ENCODE measurements at regions not wholly inside any gene's neighbourhood (a gene's known extent, or its start where the extent isn't known, plus 50 kb on each side); places are given as distances from the start of the nearest gene placed in this dataset.

DNA sequence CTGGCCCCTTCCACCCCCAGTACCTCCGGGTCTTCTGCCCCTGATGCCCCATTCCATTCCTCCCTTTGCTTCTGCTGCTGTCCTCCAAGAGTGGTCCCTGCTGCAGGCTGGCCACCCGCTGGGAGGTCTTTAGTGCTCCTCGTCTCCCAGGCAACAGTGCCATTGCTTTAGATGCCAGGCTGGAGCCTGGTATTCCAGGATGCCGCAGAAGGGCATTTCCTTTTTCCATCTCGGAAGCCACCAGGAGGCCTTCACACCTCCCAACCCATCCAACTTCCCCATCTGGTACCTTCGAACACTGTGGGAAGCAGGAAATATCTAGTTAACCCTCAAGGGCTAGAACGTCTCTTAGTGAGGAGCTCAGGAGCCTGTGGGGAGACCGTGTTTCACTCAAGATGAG lies 92.9 kb upstream of the DUSP5 start:
- H3K4me3 ChIP-seq: no peak overlapping the region
- H3K36me3 ChIP-seq: no peaks in the 10 kb centered on the region
- no peak for DNase-seq
- H3K9me3 ChIP-seq: no peaks in the 10 kb centered on the region
- H3K27me3 ChIP-seq: no peaks in the 10 kb centered on the region

DNA sequence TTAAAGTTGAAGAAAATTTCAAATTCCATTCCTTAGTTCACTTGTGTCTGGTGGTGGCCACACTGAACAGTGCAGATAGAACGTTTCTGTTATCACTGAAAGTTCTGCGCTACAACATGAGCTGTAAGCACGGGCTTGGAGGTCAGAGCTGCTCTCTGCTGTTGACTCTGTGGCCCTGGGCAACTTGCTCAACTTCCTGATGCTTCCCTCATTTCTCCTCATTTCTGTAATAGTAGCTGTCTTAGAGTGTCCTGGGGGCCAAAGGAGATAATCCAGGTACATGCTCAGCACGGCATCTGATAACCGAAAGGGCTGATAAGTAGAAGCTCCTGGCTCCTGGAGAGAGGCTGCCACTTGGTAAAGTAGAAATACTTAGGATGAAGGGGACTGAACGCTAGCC lies 92.3 kb upstream of the DUSP5 start:
- Histone ChIP-seq H3K27me3 (no peaks in the 10 kb centered on the region), H3K4me3 (no peak overlapping the region), H3K9me3 (no peaks in the 10 kb centered on the region), H3K36me3 (no peaks in the 10 kb centered on the region)
- DNase-seq: no peak

DNA sequence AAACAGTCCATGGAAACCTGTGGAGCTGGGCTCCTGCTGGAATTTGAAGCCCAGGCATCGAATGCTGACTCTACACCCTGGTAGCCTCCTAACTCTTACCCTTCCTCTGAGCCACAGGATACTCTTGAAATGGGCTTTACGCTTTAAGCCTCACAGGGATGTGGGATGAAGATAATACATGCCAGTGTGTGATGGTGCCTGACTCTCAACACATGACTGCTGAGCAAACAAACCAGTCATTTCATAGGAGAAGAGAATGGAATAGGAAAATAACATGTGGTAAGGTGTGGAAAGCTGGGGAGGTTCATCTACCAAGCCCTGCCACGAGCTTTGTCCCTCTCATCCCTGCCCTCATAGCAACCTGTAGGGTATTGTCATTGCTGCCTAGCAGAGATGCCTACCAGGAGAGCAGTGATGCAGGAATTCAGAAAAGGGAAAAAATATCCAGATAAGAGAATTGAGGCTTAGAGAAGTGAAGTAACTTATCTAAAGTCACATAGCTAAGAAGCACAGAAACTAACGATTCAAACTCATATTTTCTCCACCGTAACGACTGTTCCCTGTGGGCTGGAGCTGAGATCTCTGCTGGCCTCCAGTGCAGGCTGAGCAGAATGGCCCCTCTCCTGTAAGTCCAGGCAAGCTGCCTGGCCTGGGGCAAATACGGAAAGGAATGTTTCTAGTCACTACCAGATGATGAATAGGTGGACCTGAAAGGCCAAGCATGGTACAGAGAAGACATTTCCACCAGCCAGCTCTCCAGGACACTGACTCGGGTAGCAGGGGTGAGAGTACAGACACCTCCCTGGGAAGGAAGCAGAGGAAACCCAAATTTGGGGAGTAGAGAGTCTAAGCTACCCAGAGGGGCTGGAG lies 90.2 kb upstream of the DUSP5 start:
- H3K4me3 ChIP-seq: no peak overlapping the region
- DNase-seq: no peak
- no peaks in the 10 kb centered on the region for H3K27me3 ChIP-seq
- no peaks in the 10 kb centered on the region for H3K36me3 ChIP-seq
- no peaks in the 10 kb centered on the region for H3K9me3 ChIP-seq

DNA sequence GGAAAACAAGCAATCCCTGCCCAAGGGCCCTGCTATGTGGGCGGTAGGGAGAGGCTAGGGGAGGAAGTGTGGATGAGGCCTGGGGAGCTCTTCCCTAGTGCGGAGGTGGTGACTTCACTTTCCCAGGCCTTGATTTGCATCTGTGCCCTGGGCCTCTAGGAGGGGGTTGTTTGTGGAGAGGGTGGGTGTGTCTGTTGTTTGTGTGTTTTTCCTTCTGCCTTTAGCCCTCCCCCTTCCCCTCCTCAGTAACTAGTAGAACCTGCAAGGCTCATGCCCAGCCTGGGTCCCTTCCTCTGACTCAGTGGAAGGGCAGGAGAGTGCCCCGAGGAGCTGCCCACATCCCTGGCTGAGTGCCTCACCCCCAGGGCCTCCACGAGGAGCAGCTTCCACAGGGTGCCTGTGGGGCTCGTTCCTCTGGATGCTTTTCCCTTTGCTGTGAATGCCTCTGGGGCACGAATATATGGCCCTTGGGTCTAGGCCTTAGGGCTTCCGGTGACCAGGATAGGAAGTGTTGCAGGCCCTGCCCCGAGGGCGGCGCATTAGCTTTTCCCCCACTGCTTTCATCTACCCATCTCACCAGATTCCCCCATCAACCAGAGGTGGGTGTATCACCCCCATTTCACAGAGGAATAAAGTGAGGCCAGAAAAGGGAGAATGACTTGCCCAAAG lies 89.4 kb upstream of the DUSP5 start:
- no peaks in the 10 kb centered on the region for H3K9me3 ChIP-seq
- H3K36me3 ChIP-seq: no peaks in the 10 kb centered on the region
- no peaks in the 10 kb centered on the region for H3K27me3 ChIP-seq
- no peak overlapping the region for H3K4me3 ChIP-seq
- DNase-seq: peak; percentile 59

DNA sequence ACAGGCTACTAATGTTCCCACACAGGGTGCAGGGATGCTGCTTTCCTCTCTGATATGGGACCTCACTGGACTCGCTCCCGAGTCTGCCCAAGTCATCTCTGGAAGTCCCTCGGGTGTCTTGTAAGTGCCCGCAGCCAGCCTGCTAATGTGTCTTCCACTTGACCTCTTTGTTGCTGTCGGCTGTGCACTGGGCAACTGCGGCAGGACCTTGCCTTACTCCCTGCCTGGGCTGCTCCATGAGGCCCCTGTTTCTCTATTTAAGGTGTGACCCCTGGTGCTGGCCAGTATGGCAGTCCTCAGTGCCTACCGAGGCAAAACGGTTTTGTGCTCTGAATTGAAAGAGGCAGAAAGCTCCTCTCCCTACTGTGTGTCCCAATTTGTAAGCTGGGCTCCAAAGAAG lies 88.8 kb upstream of the DUSP5 start:
- no peaks in the 10 kb centered on the region for H3K9me3 ChIP-seq
- no peaks in the 10 kb centered on the region for H3K27me3 ChIP-seq
- no peak for DNase-seq
- H3K36me3 ChIP-seq: no peaks in the 10 kb centered on the region
- H3K4me3 ChIP-seq: no peak overlapping the region

DNA sequence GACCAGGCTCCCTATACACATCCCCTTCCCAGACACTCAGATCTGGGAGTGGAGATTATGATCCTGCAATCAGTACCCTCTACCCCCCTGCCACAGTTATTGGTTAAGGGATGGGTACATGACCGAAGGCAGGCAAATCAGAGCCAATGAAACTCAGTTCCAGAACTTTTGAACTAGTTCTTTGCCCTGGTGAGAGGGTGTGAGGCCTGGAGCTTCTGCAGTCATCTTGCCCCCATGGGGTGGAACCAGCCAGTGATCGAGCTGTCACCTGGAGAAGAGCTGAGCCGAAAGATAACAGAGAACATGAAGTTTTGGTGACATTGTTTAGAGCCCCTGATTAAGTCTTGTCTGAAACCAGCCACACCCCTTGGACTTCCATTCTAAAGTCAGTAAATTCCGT lies 88.2 kb upstream of the DUSP5 start:
- no peaks in the 10 kb centered on the region for H3K36me3 ChIP-seq
- no peak overlapping the region for H3K4me3 ChIP-seq
- no peaks in the 10 kb centered on the region for H3K9me3 ChIP-seq
- DNase-seq: no peak
- no peaks in the 10 kb centered on the region for H3K27me3 ChIP-seq

DNA sequence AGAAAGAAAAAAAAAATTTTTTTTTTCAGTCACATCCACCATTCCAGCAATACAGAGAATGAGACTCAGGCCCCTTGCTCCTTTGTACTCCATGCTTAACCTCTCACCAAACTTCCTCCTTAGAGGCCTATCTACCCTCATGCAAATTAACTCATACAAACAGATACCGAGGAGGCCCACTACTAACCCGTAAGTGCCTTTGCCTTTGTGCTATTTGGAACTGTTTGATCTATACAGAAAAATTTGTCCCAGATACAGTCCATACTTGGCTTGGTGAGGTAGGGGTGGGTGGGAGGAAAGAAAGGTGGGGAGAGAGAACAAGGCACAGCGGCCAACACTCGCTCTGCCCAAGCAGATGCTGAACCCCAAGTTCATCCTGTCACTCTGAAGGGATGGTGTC lies 87.8 kb upstream of the DUSP5 start:
- Histone ChIP-seq H3K9me3 (no peaks in the 10 kb centered on the region), H3K36me3 (no peaks in the 10 kb centered on the region), H3K27me3 (no peaks in the 10 kb centered on the region), H3K4me3 (no peak overlapping the region)
- no peak for DNase-seq

DNA sequence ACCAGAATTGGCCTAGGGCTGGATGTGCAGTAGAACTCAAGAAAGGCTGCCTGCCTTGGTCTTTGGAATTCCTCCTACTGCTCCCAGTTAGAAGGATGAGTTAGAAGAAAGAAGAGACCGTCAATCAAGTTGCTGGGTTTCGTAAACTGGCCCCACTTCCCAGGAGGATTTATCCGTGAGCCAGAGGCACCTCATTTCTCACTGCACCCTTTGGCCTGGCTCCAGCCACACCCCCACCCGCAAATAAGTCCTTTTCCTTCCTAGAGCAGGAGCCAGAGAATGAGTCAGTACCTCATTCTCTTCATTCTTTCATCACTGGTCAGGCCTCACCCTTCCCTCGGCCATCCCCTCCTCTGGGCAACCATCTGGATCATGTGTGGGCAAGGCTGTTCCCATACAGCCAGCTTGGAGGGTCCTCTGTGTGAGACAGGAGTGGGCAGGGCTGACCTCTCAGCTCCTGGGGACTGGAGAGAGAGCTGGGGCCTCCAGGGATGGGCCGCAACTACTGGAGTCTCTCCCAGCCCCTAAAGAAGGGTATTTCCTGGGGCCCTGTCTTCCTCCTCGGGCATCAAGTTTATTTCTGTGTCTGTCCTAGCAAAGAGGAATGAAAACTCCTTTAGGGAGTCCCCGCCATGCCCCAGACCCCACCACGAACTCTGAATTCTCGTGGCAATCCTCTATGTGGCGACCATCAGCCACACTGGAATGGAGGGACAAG lies 87.2 kb upstream of the DUSP5 start:
- peak; percentile 95 for DNase-seq
- Histone ChIP-seq H3K36me3 (no peaks in the 10 kb centered on the region), H3K9me3 (no peaks in the 10 kb centered on the region), H3K27me3 (no peaks in the 10 kb centered on the region), H3K4me3 (no peak overlapping the region)

DNA sequence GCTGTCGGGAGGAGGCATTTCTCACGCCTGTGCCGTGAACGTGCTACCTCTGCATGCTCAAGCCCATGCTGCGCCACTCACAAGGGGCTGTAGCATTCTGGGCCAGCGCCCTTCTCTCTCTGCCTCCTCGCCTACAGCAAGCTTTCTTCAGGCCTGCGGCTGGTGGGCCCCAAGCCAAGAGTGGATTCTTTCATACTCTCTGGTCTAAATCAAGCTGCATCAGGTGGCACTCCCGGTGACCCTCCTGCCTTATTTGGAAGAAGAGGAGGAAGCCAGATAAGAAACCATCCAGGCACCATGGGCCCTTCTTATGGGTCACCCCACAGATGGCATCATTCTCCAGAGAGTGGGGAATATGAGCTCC lies 86.7 kb upstream of the DUSP5 start:
- DNase-seq: peak; percentile 62
- Histone ChIP-seq H3K36me3 (no peaks in the 10 kb centered on the region), H3K4me3 (no peak overlapping the region), H3K27me3 (no peaks in the 10 kb centered on the region), H3K9me3 (no peaks in the 10 kb centered on the region)

DNA sequence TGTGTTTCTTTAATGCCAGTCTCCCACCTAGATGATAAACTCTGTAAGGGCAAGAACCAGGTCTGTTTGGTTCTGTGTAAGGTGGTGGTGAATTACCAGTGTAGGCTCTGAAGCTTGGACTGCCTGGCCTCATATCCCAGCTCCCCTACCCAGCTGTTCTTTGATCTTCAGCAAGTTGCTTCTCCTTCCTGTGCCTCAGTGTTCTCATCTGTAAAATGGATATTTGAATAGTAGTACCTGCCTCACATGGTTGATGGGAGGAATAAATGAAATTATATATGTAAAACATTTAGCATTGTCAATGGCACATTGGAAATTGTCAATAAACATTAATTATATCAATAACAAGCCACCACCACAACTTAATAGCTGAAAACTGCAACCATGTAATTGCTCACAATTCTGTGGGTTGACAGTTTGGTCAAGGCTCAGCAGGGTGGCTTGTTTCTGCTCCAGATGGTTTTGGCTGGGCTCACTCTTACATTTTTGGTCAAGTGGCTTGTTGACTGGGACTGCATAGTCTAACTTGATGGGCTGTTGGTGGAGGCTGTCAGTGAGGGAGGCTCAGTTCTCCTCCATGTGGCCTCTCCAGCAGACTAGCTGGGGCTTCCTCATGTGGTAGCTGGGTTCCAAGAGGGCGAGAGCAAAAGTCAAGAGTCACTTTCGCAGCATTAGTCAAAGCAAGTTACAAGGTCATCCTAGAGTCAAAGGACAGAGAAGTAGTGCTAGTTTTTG lies 84.5 kb upstream of the DUSP5 start:
- H3K36me3 ChIP-seq: no peaks in the 10 kb centered on the region
- no peak overlapping the region for H3K4me3 ChIP-seq
- H3K27me3 ChIP-seq: no peaks in the 10 kb centered on the region
- peak; percentile 54 for DNase-seq
- H3K9me3 ChIP-seq: no peaks in the 10 kb centered on the region

DNA sequence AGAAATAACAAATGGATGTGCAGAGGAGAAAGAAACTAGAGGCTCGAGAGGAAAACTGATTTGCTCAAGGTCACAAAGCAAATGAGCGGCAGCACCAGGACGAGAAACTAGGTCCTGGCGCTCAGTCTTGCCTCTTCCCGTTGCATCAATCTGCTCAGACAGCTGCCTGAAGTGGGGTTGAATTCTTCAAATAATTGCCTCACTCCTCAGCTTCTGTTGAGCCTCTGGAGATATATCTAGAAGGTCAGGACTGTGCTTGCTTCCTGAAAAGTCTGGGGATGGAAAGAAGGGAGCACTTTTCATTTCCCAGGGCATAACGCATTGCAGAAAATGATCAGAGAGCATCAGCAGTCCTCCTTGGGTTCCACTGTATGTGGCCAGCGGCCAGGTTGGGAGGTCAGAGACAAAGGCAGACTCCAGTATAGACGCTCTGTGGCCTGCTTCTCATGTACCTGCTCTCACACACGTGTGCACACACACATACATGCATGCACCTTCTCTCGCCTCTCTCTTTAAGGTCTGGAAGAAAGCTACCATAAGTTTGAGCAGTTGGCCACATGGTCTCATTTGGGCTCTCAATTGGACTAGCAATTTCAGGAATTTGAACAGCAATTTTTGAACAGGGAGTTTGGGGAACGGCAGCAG lies 83.7 kb upstream of the DUSP5 start:
- no peak overlapping the region for H3K4me3 ChIP-seq
- DNase-seq: no peak
- H3K36me3 ChIP-seq: no peaks in the 10 kb centered on the region
- no peaks in the 10 kb centered on the region for H3K9me3 ChIP-seq
- H3K27me3 ChIP-seq: no peaks in the 10 kb centered on the region

DNA sequence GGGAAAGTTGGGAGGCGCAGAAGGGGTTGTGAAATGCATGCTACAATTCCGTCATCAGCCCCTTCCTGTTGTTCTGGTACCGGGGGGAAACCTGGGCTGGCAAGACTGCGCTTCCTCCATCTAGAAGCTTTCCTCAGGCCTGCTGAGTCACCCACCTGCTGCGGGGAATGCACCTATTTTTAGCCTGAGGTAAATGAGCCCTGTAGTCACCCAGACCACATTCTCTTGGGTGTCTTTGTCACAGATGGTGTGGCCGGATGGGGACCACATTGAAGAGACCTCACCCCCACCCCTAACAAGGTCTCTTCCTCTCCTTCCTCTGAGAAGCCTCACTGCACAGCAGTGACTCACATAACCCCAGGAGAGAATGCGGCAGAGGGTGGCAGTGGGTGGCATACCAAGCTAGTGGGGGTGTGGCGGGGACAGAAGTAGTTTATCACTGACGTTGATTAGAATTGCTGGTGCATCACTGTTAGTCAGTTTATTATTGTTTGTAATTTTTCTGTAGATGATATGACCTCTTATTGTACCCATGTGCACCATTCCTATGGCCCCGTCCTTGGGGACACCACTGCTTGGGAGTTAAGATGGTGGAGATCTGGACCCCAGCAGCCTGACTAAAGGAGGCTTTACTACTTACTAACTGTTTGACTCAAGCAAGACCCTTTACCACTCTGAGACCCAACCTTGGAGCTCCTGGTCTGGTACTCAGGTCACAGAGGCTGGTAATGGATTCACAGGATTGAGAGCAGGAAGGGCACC lies 83.0 kb upstream of the DUSP5 start:
- Histone ChIP-seq H3K9me3 (no peaks in the 10 kb centered on the region), H3K4me3 (no peak overlapping the region), H3K27me3 (no peaks in the 10 kb centered on the region), H3K36me3 (no peaks in the 10 kb centered on the region)
- no peak for DNase-seq

DNA sequence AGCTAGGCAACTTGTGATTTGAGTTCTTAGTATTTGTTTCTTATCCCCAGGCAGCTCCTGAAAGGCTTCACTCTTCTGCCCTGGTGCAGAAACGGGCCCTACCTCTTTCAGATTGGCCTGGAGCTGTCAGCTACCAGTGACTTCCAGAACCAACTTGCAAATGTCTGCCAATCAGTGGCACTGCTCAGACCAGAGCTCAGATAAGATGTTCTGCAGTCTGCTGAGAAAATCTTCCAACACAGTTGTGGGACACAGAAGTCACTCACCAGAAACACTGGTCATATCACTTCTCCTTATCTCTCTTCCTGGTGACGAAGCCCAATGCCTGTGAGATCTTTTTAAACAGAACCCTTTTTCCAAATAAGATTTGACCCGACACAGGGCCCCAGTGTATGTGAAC lies 81.9 kb upstream of the DUSP5 start:
- Histone ChIP-seq H3K9me3 (no peaks in the 10 kb centered on the region), H3K4me3 (no peak overlapping the region), H3K36me3 (no peaks in the 10 kb centered on the region), H3K27me3 (no peaks in the 10 kb centered on the region)
- DNase-seq: no peak

DNA sequence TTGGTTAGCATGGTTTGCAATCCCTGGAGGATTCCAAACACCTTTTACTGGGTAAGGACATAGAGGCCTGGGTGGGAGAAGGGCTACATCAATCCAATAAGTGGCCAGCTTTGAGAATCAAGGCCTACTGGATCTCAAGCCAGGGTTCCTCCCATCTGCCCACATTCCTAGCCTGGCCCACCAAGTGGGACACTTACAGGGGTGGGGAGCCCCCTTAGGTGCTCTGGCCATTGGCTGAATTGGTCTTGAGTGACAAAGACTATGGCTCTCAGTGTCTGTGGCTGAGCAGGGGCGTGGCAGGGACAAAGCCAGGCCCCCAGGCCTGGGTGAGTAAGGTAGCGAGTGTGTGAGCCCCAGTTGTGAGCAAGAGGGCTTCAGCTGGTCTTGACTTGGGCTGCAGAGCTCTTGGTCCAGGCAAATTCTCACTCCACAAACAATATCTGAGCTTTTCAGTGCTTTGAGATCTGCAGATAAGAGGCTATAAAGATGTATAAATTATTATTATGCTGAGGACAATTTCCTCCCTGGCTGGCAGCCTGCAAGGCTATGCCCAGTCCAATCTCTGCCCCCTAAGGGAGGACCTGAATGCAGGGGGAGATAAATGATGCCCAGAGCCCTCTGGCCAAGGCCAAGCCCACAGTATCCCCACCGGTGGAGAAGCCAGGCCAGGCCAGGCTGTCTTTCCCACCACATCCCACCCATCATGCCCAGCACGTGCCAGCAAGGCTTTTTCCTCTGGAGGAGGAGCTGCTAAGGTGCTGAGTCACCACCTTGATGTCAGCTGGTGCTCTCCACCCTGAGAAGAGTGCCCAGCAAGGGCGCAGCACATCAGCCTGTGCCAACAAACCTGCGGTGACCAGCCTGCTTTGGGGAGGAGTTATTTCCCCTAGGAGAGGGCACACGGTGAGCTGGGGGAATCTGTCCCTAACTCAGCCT lies 80.7 kb upstream of the DUSP5 start:
- Histone ChIP-seq H3K27me3 (no peaks in the 10 kb centered on the region), H3K4me3 (no peak overlapping the region), H3K9me3 (no peaks in the 10 kb centered on the region), H3K36me3 (no peaks in the 10 kb centered on the region)
- peak; percentile 62 for DNase-seq

DNA sequence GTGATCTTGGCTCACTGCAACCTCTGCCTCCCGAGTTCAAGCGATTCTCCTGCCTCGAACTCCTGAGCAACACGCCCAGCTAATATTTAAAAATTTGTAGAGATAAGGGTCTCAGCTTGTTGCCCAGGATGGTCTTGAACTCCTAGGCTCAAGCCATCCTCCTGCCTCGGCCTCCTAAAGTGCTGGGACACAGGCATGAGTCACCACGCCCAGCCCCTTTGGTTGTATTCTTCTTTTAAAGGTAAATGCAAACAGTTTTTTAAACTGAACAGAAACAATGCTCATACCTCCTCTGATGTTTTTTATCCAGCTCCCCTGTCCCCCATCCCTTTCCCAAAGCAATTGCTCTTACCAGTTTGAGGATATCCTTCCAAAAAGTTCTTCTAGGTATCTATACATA lies 79.5 kb upstream of the DUSP5 start:
- no peak overlapping the region for H3K4me3 ChIP-seq
- H3K9me3 ChIP-seq: no peaks in the 10 kb centered on the region
- DNase-seq: no peak
- H3K36me3 ChIP-seq: no peaks in the 10 kb centered on the region
- no peaks in the 10 kb centered on the region for H3K27me3 ChIP-seq

Measured in MG63 (cell line).